ENCODE measurements at regions not wholly inside any gene's neighbourhood (a gene's known extent, or its start where the extent isn't known, plus 50 kb on each side); places are given as distances from the start of the nearest gene placed in this dataset.
"Not testable (repeated sequence)": the region's sequence is repeated elsewhere in the genome, so short reads cannot be mapped to it uniquely, and the experiment has no call there.

- no peak for DNase-seq (ENCODE audit: extremely low read depth, low read depth)
- no peak for TF ChIP-seq CTCF (IDR thresholded peaks at IDR 0.05; ENCODE audit: low read depth, low read length)
Measured at GRCh38 chr3:78338405-78338804, 1298.5 kb downstream of the ROBO2 start.

DNA sequence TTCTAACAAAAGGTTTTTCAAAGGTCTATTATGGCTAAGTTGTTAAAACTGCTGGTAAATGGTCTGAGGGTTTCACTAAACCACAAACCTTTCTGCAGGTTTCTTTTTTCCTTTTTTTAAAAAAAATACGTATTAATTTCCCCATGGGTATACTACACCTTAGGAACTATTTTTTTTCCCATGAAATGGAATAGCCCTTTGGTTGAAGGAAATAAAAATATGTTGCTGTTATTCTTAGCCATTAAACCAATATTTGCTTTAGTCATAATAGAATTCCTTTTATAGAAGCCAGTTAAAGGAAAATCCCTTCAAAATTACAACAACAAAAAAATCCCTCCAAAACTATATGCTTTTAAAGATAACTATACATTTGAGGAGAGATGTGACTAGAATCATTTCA is 1303.3 kb downstream of the ROBO2 start:
- no peak for TF ChIP-seq CTCF (IDR thresholded peaks at IDR 0.05; ENCODE audit: low read depth, low read length)
- no peak for DNase-seq (ENCODE audit: extremely low read depth, low read depth)

- not testable (repeated sequence) for DNase-seq (ENCODE audit: extremely low read depth, low read depth)
Measured at GRCh38 chr3:78344267-78344666, 1304.4 kb downstream of the ROBO2 start.

- TF ChIP-seq CTCF (IDR thresholded peaks at IDR 0.05; ENCODE audit: low read depth, low read length): no peak
- DNase-seq (ENCODE audit: extremely low read depth, low read depth): no peak
Measured at GRCh38 chr3:78344918-78345317, 1305.0 kb downstream of the ROBO2 start.

DNA sequence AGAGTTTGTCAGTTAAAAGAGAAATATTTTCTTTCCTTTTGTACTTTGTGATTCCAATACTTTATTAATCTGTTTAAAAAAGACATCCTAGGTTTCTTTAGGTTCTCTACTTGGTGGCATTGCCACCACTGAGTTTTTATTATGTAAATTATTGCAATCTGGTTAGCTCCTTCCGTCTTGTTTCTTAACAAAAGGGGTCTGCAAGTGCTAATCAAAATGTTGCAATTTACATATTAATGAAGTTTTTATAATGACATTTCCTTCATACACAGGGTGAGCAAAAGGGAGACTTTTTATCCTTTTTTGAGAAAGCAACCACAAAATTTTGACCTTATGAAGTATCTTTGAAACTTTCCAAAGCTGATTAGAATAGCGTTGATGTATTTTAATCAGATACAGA is 1307.3 kb downstream of the ROBO2 start:
- TF ChIP-seq CTCF (IDR thresholded peaks at IDR 0.05; ENCODE audit: low read depth, low read length): no peak
- no peak for DNase-seq (ENCODE audit: extremely low read depth, low read depth)

DNA sequence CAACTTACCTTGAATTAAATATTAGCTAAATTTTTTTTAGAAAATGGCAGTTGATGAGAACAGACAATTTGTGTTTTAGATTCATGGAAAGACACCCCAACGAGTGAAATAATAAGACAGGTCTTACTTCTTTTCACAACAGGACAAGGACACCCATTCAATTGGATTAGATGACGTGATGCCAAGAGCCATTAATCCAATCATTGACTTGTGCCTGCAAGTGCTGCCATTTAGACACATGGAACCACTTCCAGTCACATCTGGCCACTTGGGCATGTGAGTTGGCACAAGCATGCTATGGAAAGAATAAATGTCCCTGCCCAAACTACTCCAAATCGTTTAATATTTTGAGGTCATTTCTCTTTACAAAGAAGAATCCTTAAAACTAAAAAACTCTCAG is 1308.8 kb downstream of the ROBO2 start:
- no peak for DNase-seq (ENCODE audit: extremely low read depth, low read depth)
- no peak for TF ChIP-seq CTCF (IDR thresholded peaks at IDR 0.05; ENCODE audit: low read depth, low read length)

GRCh38 chr3:78349571-78349970 is 1309.7 kb downstream of the ROBO2 start:
- no peak for TF ChIP-seq CTCF (IDR thresholded peaks at IDR 0.05; ENCODE audit: low read depth, low read length)
- DNase-seq (ENCODE audit: extremely low read depth, low read depth): no peak

DNA sequence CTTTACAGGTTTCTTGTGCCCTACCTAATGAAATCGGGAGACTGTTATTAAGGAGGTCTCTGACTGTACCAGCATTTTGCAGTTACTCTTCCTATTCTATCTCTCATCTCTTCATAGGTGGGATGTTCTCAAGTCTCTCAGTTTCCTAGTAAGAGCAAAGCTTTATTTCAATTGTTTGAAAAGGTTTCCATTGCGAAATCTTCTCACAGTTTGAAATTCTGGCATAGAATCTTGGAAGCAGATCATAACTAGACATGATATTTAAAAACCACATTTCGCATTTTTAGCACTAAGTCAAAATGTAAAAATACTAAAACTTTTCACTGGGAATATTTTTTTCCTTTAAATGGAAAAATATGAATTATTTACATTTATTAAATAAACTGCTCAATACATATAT is 1311.4 kb downstream of the ROBO2 start:
- TF ChIP-seq CTCF (IDR thresholded peaks at IDR 0.05; ENCODE audit: low read depth, low read length): no peak
- no peak for DNase-seq (ENCODE audit: extremely low read depth, low read depth)
